ENCODE measurements at regions not wholly inside any gene's neighbourhood (a gene's known extent, or its start where the extent isn't known, plus 50 kb on each side); places are given as distances from the start of the nearest gene placed in this dataset.

- Histone ChIP-seq H3K4me3 (replicated peaks in 1 of 2; ENCODE audit: low read depth in 1 of 2, low read length in 2 of 2) (no peak overlapping the region), H3K27ac (ENCODE audit: low read depth, low read length) (no peak overlapping the region), H3K9ac (ENCODE audit: low read length) (no peak overlapping the region), H3K4me1 (ENCODE audit: control insufficient read depth in 1 of 2, insufficient read depth in 2 of 2, low read length in 2 of 2) (peaks cover 15% of the 10 kb centered on the region in 2 experiments), H3K36me3 (ENCODE audit: control insufficient read depth in 1 of 2, insufficient read depth in 2 of 2, low read length in 2 of 2) (no peaks in the 10 kb centered on the region), H3K9me3 (ENCODE audit: control insufficient read depth in 1 of 2, insufficient read depth in 1 of 2, low read depth in 1 of 2, low read length in 2 of 2) (peaks cover 0 to 6% of the 10 kb centered on the region in 2 experiments; a peak in 1 of 4 replicates), H3K79me2 (ENCODE audit: insufficient read depth, low read length) (no peaks in the 10 kb centered on the region), H2AFZ (ENCODE audit: low read depth, low read length, poor library complexity, severe bottlenecking) (no peak overlapping the region), H4K20me1 (ENCODE audit: insufficient read depth) (no peaks in the 10 kb centered on the region), H3K9me2 (ENCODE audit: insufficient read depth) (no peaks in the 10 kb centered on the region), H3K4me2 (ENCODE audit: low read length) (no peak overlapping the region), H3K27me3 (ENCODE audit: insufficient read depth, low read length) (no peaks in the 10 kb centered on the region)
- TF ChIP-seq ATF3 (IDR thresholded peaks at IDR 0.05) (no peak), RAD21 (IDR thresholded peaks at IDR 0.05; ENCODE audit: low read depth) (no peak), CEBPB (IDR thresholded peaks at IDR 0.05; ENCODE audit: low read depth) (no peak), YY1 (IDR thresholded peaks at IDR 0.05; ENCODE audit: extremely low read depth, insufficient replicate concordance, low read depth, low read length) (no peak), JUND (IDR thresholded peaks at IDR 0.05) (no peak), MAX (IDR thresholded peaks at IDR 0.05) (no peak), ELF1 (IDR thresholded peaks at IDR 0.05; ENCODE audit: borderline replicate concordance, low read depth) (no peak), POLR2AphosphoS5 (IDR thresholded peaks at IDR 0.05; ENCODE audit: low read depth, low read length) (no peak), SRF (IDR thresholded peaks at IDR 0.05; ENCODE audit: low read depth) (no peak), EGR1 (IDR thresholded peaks at IDR 0.05; ENCODE audit: low read depth) (no peak), EZH2phosphoT487 (IDR thresholded peaks at IDR 0.05; ENCODE audit: borderline replicate concordance) (no peak)
- ATAC-seq (no peak), DNase-seq (ENCODE audit: low read depth, low spot score) (no peak)
- intact Hi-C loops (cut with micrococcal nuclease): no loop called here
- no TSS peak for BruUV-seq (replicated peaks)
- RAD21 ChIA-PET (ENCODE audit: low non-redundant PET in 1 of 2, low total read pairs in 2 of 2, uncharacterized antibody in 2 of 2, unreplicated experiment in 2 of 2): no interaction called here
- CTCF ChIA-PET: no interaction called here
- POLR2A ChIA-PET: no interaction called here
Observed at GRCh38 chr7:12796397-12797127, 109.1 kb downstream of the ARL4A start.

Measured in HCT116 (cell line).